GM19395 (cell line): ENCODE measurements at regions not wholly inside any gene's neighbourhood (a gene's known extent, or its start where the extent isn't known, plus 50 kb on each side); places are given as distances from the start of the nearest gene placed in this dataset.
"Not testable (repeated sequence)": the region's sequence is repeated elsewhere in the genome, so short reads cannot be mapped to it uniquely, and the experiment has no call there.

Experiments used
- ATAC-seq: cut with Tn5 transposase; IDR thresholded peaks from one replicate; pipeline ENCODE4 v1.9.1; 2021; ENCODE audit warnings: mild to moderate bottlenecking, moderate library complexity; ENCODE audit not compliant: unreplicated experiment

DNA sequence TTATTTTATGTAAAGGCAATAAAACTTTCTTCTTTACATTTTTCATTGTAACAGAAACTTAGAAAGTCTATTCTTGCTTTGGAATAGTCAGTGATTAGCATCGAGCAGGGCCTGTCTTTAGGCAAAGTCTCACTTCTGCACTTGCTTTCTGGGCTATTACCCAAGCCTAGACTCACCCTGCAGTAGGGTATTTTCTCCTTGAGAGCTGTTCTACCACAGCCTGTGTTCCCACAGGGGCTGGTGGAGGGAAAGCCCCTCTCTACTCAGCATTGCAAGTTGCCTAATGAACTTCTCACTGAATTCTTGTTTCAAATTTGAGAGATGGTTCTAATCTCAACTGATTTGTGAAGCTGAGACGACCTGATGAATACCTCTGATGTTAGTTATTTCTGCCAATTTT lies 111.7 kb upstream of the KLHL14 start:
- ATAC-seq = peak; percentile 86

DNA sequence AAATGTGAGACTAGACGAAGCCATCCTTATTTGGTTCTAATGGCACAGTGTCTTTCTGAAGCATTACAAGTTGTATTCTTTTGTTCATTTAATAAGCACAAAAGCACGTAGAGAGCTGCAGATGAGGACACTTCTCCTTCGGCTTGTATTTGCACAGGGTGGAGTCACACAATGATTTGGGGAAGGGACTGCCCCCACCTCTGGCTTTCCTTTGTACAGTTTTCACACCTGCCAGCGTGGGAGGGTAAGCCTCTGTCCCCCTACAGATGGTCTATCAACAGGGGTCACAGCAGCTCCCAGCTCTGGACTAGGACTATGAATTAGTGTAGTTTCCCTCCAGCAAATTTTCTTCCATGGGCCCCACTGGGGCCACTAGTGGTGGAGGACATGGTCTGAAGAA lies 108.2 kb upstream of the KLHL14 start:
- no peak for ATAC-seq

DNA sequence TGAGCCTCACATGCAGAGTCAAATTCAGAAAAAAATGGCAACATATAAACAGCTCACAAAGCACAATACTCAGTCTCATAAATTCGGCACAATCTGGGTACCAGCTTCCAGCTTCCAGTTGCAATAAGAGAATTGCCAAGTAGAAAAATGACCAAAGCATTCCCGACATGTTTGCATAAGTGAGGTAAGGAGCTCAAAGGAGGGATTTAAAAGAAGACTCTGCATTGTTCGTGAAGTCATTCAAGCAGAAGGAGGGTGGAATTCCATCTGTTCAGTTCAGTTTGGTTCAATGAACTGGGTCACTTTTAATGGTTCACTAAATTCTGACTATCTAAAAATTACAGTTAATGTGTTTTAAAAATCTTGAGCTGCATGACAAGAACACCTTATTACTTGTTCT lies 106.7 kb upstream of the KLHL14 start:
- ATAC-seq = no peak

DNA sequence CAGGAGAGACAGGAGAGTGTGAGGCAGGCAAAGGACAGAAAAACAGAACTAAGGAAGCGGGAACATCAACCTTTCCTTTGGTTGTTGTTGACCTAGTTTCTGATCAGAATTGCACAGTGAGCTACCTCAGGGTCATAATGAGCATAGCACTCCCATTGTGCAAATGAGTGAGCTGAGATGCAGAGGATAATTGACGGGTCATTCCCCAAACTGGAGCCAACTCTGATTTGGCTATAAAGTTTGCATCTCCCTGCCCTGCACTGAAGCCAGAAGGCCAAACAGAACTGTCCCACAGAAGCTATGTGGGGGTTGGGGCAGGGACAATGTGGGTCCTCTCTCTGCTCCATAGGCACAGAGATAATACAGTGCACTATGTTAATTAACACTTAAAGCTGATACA lies 105.6 kb upstream of the KLHL14 start:
- ATAC-seq = no peak

DNA sequence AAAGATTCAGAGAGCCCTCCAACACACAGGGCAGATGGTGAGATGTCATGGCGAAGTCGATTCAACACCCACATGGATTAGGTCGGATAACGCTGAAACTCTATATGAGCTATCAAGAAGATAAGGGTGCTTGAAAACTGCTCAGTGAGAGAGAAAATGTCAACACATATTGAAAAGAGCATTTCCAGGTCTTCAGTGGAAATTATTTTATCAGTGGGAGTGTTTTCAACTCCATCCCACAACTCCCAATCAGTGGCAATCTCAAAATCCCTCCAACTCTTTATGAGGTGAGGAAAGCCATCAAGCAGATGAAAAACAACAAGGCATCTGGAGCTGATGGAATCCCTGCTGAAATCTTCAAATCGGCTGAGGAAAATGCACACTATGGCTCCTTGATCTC lies 104.5 kb upstream of the KLHL14 start:
- ATAC-seq = no peak

DNA sequence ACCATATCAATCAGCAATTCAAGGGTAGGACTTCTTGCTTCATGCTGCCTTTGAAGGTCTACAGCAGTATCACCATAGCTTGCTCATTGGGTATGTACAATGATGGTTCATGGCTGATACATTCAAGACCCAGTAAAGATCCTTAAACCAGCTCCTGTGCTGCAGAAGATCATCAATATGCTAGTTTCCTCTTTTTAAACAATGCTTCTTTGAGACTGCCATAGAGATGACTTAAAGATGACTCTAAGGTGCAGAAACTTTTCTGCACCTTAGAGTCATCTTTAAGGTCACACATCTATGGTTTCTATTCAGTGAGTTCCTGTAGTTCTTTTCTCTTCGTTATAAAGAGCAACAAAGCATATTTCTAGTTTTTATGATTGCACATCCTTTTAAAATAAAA lies 102.8 kb upstream of the KLHL14 start:
- no peak for ATAC-seq

DNA sequence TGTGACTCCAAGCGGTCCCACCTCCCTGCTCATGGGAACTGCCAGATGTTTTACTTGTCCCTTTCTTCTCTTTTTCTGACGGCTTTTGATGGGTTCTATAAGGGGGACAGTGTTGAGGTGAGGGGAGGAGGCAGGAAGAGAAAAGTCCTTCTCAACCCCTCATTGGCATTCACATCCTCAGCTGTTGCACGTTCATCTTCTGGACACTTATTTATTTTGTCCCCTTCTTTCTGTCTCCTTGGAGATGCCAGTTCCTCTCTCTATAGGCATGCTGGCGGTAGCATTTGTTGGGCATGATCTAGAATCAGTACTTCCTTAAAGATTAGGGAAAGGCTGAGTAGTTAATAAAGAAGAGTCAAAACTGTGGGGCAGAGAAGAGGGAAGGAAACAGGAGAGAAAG lies 99.0 kb upstream of the KLHL14 start:
- no peak for ATAC-seq

DNA sequence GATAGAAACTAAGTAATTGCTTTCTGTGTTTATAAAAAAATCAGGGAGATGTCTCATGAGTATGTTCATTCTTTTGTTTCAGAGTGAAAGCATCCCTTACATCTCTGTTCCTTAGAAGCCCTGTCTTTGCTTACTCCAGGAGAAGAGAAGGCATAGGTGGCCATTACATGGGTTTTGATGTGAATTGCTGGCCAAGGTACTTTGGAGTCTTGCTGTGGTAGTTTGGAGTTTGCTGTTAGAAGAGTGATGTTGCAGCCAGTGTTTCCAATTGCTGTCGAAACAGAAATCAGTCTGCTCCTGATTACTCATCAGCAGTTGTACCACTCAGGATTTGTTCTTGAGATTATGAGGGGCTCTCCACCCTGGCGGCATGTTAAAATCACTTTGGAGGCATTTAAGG lies 97.8 kb upstream of the KLHL14 start:
- no peak for ATAC-seq

DNA sequence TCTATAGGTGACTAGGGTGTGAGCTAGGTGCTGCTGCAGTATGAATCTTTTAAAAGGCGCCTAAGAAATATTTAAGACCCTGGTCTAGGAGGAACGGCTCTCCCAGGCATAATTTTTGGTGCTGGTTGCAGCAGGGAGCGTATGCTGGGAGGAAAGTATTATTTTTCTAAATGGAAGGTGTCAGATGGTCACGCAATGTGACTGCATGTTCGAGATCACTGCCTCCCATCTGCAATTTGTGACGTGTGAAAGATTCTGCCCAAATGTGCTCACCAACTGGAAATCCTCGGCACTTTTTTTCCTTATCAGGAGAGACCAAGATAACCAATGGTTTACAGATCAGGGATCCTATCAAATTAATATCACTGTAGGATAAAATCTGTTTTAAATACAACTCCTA lies 95.6 kb upstream of the KLHL14 start:
- no peak for ATAC-seq

DNA sequence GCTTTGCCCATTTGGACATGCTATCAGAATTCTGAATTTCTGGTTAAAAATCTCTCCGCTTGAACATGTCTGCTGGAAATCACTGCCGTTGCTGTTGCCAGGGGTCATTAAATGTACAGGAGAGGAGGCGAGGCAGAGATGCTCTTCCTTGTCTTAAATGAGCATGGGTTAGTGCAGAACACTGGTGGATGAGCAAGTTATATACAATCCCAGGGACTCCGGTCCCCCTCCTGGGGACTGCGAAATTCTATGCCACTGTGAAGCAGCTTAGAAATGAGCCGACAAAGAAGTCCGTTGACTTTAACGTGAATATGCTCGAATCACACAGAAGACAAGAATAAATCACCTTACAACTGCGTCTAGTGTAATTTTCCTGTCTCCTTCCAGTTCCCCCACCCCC lies 95.1 kb upstream of the KLHL14 start:
- no peak for ATAC-seq

DNA sequence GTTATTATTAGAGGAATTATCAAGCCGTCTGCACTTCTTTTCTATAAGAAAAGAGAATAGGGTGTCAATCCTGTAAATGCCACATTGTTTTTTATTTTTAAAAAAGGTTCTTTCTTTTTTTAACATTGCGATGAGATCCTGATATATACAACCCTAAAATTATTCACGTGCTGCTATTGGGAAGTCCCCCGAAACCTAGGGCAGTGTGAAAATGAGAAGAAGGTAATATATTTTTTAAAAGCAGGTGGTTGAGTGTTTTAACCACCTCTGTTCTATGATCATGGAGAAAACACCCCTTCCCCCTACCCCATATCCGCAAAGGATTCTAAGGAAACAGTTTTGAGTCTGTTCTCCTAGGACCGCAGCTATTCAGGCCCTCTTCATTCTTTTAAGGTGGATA lies 94.5 kb upstream of the KLHL14 start:
- ATAC-seq = peak; percentile 44

DNA sequence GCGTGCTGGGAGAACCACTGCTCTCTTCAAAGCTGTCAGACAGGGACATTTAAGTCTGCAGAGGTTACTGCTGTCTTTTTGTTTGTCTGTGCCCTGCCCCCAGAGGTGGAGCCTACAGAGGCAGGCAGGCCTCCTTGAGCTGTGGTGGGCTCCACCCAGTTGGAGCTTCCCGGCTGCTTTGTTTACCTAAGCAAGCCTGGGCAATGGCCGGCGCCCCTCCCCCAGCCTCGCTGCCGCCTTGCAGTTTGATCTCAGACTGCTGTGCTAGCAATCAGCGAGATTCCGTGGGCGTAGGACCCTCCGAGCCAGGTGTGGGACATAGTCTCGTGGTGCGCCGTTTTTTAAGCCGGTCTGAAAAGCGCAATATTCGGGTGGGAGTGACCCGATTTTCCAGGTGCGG lies 89.2 kb upstream of the KLHL14 start:
- not testable (repeated sequence) for ATAC-seq

DNA sequence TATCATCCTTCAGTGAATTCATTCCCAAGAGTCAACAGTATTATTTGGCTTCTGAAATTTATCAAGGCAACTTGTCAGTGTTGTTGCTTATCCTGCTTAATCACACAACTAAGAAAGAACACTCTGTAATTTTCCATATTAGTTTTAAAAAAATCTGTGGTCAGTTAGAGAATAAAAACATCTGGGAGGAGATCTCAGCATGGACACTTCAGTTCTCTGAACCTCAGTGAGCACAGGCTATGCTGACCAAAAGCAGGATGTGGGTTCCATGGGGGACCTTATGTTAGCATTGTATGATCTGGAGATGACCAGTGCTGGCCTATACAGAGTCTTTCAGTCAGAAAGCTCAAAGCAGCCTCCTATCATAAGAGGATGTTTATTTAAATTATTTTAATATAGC lies 79.1 kb upstream of the KLHL14 start:
- ATAC-seq = no peak

DNA sequence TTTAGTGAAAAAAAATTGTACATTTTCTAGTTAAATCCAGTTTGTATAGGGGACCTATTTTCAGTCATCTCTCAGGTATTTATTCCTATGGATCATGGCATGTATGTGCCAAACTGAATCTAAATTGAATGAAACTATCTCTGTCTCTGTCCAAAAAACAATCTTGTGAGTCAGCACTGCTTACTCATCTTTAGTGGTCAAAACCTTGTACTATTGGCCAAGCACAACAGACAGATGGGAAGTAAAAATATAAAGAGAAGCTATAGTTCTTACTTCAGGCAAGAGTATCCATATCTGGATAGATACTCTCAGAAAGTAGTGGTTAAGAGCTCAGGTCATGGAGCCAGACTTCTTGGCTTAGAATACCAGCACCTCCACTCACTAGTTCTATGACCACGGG lies 76.0 kb upstream of the KLHL14 start:
- ATAC-seq = no peak

DNA sequence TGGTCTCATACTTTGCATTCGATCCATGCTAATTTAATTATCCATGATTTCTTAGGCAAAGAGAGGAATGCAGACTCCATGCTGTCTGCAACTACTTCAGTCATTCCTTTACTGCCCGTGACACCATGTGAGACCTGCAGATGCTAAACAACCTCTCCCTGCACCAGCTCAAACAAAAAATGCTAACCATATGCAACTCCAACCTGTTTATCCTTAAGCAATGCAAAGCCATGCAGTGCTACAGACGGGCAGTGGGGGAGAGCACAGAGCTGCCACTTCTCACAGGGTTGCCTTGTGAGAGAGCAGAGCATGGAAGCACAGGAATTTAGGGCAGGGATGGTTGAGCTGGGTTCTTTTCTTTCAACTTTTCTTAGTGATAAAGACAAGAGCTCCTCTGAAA lies 74.9 kb upstream of the KLHL14 start:
- ATAC-seq = no peak

DNA sequence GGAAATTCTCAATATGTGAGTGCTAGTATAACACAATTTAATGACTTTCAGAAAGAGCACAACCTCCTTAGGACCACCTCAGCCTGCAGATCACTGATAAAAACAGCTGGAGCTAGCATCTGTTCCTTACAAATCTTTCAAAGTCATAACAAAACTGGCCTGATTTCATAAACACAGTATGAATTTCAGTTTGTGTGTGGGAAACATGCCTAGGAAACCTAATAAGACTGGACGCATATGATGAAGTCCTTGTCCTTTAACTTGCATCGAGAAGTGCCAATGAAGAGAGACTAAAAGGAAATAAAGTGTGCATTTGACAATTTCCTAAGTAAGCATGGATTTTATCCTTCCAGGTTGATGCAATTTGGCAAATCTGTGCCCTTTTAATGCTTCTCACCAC lies 74.1 kb upstream of the KLHL14 start:
- no peak for ATAC-seq

DNA sequence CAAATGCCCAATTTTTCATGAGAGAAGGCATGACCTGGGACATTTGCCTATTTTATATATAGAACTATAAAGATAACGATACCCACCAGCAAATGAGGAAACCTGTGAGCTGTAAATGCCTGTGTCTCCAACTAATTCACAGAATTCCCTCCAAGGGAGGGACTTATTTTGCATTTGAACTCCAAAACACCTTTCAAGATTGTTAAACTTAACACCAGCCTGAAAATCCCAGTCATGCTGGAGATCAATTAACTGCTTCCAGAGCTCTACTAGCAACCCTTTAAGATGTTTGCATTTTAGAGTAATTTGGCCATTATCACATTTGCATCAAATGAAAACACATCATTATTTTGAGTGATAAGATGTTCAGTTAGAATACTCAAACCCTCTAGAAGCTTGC lies 68.1 kb upstream of the KLHL14 start:
- no peak for ATAC-seq

DNA sequence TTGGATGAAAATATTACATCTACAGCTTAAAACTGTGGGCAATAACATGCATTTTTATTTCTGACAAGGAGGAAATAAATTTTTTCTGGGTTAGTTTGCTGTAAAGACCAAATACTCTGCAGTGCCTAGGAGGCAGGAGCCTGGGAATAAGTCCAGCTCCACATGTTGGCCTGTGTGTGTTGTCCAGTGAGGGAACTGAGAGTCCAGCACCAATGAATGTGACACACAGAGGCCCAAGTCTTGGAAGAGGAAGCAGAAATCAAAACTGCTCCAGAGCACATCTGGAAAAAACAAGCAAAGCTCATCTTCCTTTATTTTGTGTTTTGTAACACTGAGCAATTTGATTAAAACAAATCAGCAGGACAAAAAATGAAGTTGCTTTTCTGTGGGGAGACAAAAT lies 63.1 kb upstream of the KLHL14 start:
- ATAC-seq = no peak

DNA sequence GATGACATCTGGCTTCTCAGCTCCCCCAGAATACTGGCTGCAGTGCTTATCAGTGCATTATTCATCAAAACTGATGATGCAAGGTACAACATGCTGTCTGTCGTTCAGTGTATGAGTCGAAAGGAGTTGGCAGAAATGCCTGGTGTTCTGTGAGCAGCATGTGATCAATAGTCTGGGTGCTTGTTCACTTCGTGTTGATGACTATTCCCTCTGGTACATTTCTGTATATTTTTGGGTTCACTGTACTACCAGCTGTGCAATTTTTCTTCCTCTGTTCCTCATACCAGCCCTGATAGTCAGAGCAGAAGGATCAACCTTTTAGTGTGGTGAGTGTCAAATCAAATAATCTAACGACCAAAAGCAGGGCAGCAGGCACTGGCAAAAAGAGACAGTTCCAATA lies 59.0 kb upstream of the KLHL14 start:
- no peak for ATAC-seq

DNA sequence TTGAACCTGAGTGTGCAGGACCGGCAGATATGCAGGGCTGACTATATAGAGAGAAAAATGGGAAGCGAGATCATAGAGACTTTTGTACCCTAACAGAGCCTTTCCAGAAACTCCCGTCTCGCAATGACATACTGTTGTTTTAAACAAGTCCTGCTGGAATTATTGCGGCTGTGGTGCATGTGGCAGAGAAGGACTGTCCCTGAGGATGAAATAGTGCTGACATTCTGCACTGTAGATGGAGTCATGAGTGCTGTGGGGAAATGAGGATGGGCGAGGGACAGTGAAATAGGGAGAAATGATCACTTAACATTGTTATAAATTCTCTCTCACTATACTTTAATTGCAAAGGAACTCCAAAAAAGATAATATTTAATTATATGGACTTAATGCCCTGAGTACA lies 50.4 kb upstream of the KLHL14 start:
- ATAC-seq = no peak
